ENCODE measurements at regions not wholly inside any gene's neighbourhood (a gene's known extent, or its start where the extent isn't known, plus 50 kb on each side); places are given as distances from the start of the nearest gene placed in this dataset.

DNA sequence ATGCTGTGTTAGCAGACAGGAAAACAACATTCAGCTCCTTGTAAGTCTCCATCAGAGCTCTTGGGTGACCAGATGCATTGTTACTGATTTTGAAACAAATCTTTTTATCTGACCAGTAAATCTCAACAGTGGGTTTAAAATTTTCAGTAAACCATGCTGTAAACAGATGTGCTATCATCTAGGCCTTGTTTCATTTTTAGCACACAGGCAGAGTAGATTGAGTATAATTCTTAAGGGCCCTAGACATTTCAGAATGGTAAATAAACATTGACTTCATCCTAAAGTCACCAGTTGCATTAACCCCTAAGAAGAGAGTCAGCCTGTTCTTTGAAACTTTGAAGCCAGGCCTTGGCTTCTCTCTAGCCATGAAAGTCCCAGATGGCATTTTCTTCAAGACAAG lies 237.2 kb upstream of the BMP2 start:
- H3K27me3 ChIP-seq: no peaks in the 10 kb centered on the region
- DNase-seq (ENCODE audit: low read depth in 1 of 2, low spot score in 1 of 2): no peak
- H3K9me3 ChIP-seq (ENCODE audit: low read depth): no peaks in the 10 kb centered on the region
- no peak overlapping the region for H3K27ac ChIP-seq
- H3K4me1 ChIP-seq (ENCODE audit: low read depth): no peaks in the 10 kb centered on the region
- H3K36me3 ChIP-seq: no peaks in the 10 kb centered on the region
- TF ChIP-seq, protein P1, sequence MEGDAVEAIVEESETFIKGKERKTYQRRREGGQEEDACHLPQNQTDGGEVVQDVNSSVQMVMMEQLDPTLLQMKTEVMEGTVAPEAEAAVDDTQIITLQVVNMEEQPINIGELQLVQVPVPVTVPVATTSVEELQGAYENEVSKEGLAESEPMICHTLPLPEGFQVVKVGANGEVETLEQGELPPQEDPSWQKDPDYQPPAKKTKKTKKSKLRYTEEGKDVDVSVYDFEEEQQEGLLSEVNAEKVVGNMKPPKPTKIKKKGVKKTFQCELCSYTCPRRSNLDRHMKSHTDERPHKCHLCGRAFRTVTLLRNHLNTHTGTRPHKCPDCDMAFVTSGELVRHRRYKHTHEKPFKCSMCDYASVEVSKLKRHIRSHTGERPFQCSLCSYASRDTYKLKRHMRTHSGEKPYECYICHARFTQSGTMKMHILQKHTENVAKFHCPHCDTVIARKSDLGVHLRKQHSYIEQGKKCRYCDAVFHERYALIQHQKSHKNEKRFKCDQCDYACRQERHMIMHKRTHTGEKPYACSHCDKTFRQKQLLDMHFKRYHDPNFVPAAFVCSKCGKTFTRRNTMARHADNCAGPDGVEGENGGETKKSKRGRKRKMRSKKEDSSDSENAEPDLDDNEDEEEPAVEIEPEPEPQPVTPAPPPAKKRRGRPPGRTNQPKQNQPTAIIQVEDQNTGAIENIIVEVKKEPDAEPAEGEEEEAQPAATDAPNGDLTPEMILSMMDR (IDR thresholded peaks at IDR 0.05; ENCODE audit: low read depth, low read length): no peak
- H3K4me3 ChIP-seq: no peak overlapping the region

DNA sequence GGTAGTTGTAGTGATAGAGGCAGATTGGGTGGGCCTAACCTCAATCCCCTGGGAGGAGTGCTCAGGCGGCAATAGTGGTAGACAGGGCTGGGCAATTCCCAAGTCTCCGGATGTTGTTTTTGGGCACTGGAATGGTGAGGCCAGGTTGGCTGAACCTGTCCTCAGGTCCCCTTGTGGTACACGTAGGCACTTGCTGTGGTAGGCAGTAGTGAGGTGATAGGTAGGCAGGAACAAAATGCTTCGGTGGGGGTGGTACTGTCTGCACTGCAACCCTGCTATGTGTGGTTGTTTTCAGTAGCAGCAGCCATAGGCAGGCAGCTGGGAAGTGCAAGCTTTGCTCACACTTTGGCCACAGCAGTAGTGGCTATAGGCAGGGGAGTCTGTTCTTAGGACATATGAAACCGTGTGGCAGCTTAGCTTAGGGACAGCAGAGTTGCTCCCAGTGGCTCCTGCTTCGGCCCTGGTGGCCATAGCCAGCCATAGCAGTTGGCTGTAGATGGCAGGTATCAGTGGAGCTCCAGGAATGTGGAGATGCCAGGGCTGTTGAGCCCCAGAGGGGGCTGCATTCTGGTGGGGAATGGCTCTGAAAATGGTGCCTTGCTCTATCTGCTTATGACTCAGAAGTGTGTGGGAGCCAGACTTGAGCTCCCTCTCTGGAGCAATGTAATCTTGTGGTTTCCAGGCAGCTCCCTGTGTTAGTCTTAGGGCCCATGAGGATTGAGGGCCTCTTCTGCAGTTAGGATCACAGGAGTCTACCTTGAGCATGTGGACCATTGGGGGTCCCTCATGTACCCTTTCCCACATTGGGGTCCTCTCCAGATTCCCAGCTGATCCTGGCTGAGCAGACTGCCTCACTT lies 241.8 kb upstream of the BMP2 start:
- H3K4me1 ChIP-seq (ENCODE audit: low read depth): no peaks in the 10 kb centered on the region
- no peaks in the 10 kb centered on the region for H3K9me3 ChIP-seq (ENCODE audit: low read depth)
- no peak overlapping the region for H3K4me3 ChIP-seq
- no peak overlapping the region for H3K27ac ChIP-seq
- H3K36me3 ChIP-seq: no peaks in the 10 kb centered on the region
- TF ChIP-seq, protein P1 (IDR thresholded peaks at IDR 0.05; ENCODE audit: low read depth, low read length): peak; percentile 7
- DNase-seq (ENCODE audit: low read depth in 1 of 2, low spot score in 1 of 2): peak in 1 of 2 donors; percentile 66
- H3K27me3 ChIP-seq: no peaks in the 10 kb centered on the region

DNA sequence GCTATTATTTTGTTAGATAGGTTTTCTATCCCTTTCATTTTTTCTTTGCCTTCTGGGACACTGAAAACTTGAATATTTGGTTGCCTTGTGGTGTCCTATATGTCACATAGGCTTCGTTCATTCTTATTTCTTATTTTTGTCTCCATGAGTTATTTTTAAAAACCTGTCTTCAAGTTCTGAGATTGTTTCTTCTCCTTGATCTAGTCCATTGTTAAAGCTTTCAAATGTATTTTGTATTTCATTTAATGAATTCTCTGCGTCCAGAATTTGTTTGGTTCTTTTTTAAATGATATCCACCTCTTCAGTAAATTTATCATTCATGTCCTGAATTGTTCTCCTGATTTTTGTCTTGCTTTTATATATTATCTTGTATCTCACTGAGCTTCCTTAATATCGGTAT lies 243.2 kb upstream of the BMP2 start:
- DNase-seq (ENCODE audit: low read depth in 1 of 2, low spot score in 1 of 2): no peak
- H3K4me3 ChIP-seq: no peak overlapping the region
- TF ChIP-seq, protein P1 (IDR thresholded peaks at IDR 0.05; ENCODE audit: low read depth, low read length): no peak
- no peaks in the 10 kb centered on the region for H3K9me3 ChIP-seq (ENCODE audit: low read depth)
- H3K36me3 ChIP-seq: no peaks in the 10 kb centered on the region
- no peaks in the 10 kb centered on the region for H3K27me3 ChIP-seq
- H3K27ac ChIP-seq: no peak overlapping the region
- H3K4me1 ChIP-seq (ENCODE audit: low read depth): no peaks in the 10 kb centered on the region

DNA sequence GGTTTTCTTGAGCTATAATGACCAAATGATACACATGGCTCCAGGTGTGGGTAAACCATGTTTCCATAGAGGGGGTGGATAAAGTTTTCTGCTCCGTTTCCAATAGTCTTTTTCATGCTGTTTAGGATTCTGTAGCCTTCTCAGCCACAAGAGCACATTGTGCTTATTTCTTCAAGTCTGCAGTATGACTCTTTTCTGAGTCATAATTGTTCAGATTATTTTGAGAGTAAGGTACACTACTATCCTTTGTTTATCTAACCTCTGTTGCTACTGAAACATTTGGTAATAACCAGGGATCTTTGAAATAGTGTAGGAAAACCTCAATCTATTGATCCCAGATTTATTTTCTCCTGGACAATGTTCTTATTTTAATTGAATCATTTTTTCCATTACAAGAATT lies 247.9 kb upstream of the BMP2 start:
- no peak overlapping the region for H3K4me3 ChIP-seq
- peaks cover 10% of the 10 kb centered on the region for H3K4me1 ChIP-seq (ENCODE audit: low read depth)
- H3K27me3 ChIP-seq: no peaks in the 10 kb centered on the region
- H3K36me3 ChIP-seq: no peaks in the 10 kb centered on the region
- DNase-seq (ENCODE audit: low read depth in 1 of 2, low spot score in 1 of 2): peak in 1 of 2 donors; percentile 58
- TF ChIP-seq, protein P1 (IDR thresholded peaks at IDR 0.05; ENCODE audit: low read depth, low read length): no peak
- no peak overlapping the region for H3K27ac ChIP-seq
- H3K9me3 ChIP-seq (ENCODE audit: low read depth): no peaks in the 10 kb centered on the region

DNA sequence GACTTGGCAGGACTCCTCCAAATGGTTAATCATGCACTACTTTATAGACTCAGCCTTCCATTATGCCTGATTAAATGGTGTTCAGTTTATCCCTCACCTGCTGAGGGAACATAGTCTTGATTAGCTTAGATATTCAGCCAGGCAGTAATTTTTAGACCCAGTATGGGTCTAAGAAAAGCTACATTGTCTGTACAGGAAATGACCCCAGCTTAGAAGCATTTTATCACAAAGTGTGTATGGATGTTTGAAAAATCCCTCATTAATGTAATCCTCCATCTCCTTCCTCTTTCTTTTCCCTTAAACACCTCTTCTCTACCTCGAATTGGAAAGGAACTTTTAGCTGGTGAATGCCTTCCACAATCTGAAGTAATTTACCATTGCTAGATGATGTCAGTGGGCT lies 252.2 kb upstream of the BMP2 start:
- TF ChIP-seq, protein P1 (IDR thresholded peaks at IDR 0.05; ENCODE audit: low read depth, low read length): no peak
- Histone ChIP-seq H3K4me1 (ENCODE audit: low read depth) (peaks cover 10% of the 10 kb centered on the region), H3K36me3 (no peaks in the 10 kb centered on the region), H3K4me3 (no peak overlapping the region), H3K27me3 (no peaks in the 10 kb centered on the region), H3K27ac (peak overlapping the region; percentile 54), H3K9me3 (ENCODE audit: low read depth) (no peaks in the 10 kb centered on the region)
- DNase-seq (ENCODE audit: low read depth in 1 of 2, low spot score in 1 of 2): no peak

Measured in cardiac muscle cell (in vitro differentiated cells and primary cell).